Right cardiac atrium (tissue), 5 donors: ENCODE measurements at regions not wholly inside any gene's neighbourhood (a gene's known extent, or its start where the extent isn't known, plus 50 kb on each side); places are given as distances from the start of the nearest gene placed in this dataset.

Experiments
- ATAC-seq, 2 donors: fragments of 200-7000 bp; cut with Tn5 transposase; one replicate each; pipeline versions ENCODE4 v1.8.0 to v1.9.1; 2020; ENCODE audit warnings: moderate library complexity in 2 of 2, mild to moderate bottlenecking in 1 of 2
- DNase-seq, 3 donors: peaks; one replicate each; pipeline ENCODE4 v3.0.0-alpha.2; 2020
- H3K27ac ChIP-seq: one replicate; pipeline ENCODE4 v1.5.1; 2013; ENCODE audit warnings: mild to moderate bottlenecking, low read length, control low read depth, moderate library complexity
- H3K27me3 ChIP-seq: one replicate; pipeline ENCODE4 v1.6.1; 2013; ENCODE audit not compliant: control insufficient read depth, insufficient read depth
- H3K4me1 ChIP-seq: one replicate; pipeline ENCODE4 v1.6.1; 2013; ENCODE audit warnings: low read length; ENCODE audit not compliant: control insufficient read depth, insufficient read depth
- H3K4me3 ChIP-seq: one replicate; pipeline ENCODE4 v1.5.1; 2013; ENCODE audit warnings: low read length, control low read depth
- H3K9me3 ChIP-seq: one replicate; pipeline ENCODE4 v1.6.1; 2013; ENCODE audit warnings: low read length; ENCODE audit not compliant: control insufficient read depth
- WGBS: extraction: QIAGEN DNeasy Blood & Tissue Kit; methylation state at CpG from one replicate; pipeline ENCODE4 v1.1.7; 2013; 5-methylcytosine and 5-hydroxymethylcytosine counted together
- intact Hi-C, 4 donors: fragments of 100-400 bp; cut with DNase I; formaldehyde crosslinking; loops; one replicate each; pipeline versions ENCODE4 v1.11.0 to v1.14.0; 2022 to 2023
- donor health status: healthy with polysubstance abuse.
- donor health status: DM: no; HTN: yes; CAD: no.
- donor health status: DM: no; HTN: no; CAD: no.
- donor health status: DM: no; HTN: yes; CAD: no; lungs with severe emphysema.
- donor health status: DM: yes; HTN: yes; CAD: no.

DNA sequence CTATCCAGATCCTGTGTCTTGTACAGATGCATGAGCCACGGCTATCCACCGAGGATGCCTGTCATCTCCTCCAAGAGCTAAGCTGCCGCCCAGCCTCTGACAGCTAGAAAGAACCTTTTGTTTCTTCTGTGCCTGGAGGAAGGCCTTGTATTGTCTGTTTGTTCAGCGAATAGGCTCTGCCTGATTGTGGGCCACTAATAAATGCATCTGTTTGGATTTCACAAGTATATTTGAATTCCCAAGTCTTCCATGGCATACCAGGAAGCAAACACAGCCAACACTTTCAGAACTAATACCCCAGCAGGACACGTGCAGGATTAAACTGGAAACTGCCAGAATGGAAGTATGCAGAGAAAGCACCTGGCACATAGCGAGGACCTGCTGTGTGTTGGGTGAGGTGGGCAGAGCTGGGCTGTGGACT is 92.7 kb upstream of the NEURL1B start:
- ATAC-seq (no peak), DNase-seq (no peak)
- WGBS, result 55% methylated on average over 6 of the region's 6 CpGs
- intact Hi-C loops, result no loop called here
- H3K4me3 ChIP-seq, result no peak overlapping the region
- H3K27me3 ChIP-seq, result no peaks in the 10 kb centered on the region
- H3K27ac ChIP-seq, result no peak overlapping the region
- H3K9me3 ChIP-seq, result no peaks in the 10 kb centered on the region
- peaks cover 4% of the 10 kb centered on the region for H3K4me1 ChIP-seq

DNA sequence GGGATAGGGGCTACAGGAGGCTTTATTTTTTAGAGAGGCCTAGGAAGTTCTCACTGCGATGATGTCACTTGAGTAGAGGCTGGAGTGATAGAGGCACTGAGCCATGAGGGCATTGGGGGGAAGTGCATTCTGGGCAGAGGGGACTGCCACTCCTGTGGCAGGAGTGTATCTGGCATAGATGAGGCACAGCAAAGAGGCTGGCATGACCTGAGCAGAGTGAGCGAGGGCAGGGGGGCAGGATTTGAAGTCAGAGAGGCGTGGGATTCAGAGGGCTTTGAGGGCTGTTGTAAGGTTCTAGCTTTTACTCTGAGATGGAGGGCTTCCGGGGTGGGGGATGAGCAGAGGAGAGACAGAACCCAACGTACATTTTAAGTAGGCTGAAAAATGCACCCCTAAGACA is 91.9 kb upstream of the SH3PXD2B start:
- no peaks in the 10 kb centered on the region for H3K27me3 ChIP-seq
- WGBS, result 98% methylated on average over 5 of the region's 5 CpGs
- DNase-seq (no peak), ATAC-seq (no peak)
- intact Hi-C loops, result no loop called here
- H3K9me3 ChIP-seq, result no peaks in the 10 kb centered on the region
- H3K4me3 ChIP-seq, result no peak overlapping the region
- no peak overlapping the region for H3K27ac ChIP-seq
- peaks cover 6% of the 10 kb centered on the region for H3K4me1 ChIP-seq

DNA sequence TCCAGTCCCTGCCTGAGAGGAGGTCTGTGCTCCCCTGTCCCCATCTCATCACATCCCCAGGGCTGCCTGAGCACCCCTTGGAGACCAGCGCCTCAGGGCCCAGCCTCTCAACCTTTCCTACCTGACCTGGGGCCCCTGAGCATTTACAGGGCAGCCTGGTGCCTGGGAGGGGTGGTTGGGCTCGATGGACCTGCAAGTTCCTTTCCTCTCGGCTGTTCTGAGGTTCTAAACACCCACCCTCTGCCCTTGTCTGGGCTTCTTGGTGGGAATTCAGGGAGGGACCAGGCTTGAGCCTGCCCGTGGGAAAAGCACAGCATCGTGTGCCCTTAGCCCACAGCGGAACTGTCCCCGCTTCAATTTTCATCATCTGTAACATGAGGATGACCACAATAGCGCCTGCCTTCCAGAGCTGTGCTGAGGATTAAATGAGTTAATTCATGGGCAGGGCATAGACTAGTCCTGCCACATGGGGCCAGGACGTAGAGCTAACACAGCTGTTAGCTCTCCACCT is 91.0 kb upstream of the SH3PXD2B start:
- H3K27ac ChIP-seq, result no peak overlapping the region
- DNase-seq (no peak), ATAC-seq (no peak)
- H3K4me1 ChIP-seq, result peaks cover 4% of the 10 kb centered on the region
- H3K9me3 ChIP-seq, result no peaks in the 10 kb centered on the region
- 87% methylated on average over 9 of the region's 9 CpGs for WGBS
- intact Hi-C loops, result no loop called here
- H3K4me3 ChIP-seq, result no peak overlapping the region
- no peaks in the 10 kb centered on the region for H3K27me3 ChIP-seq

DNA sequence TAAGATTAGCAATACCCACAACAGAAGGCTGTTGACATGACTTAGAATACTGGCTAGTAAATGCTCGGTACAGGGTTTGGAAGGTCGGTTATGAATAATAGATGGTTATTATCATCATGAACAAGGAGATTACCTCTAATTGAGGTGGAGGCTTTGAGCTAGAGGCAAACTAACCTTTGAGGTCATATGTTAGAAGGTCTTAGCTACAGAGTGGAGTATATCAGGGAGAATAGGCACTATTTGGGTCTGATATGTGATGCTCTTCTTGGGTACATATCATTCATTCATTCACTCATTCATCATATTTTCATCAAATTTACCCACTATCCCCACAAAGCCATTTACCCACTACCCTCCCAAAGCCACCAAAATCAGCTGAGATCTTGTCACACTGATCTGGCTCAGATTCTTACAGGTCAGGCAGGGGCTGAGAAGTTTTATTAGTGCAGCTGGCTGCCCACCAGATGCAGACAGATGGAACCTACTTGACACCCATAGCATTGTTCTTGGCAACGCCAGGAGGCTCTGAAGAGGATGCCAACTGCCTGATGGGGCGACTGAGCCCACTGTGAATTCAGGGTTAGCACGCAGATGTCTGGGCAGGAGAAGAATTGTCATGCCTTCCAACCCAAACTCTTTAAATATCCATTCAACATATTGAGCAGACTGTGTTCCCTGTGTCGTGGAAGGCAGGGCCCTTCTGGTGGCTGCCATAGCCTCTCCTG is 90.2 kb upstream of the SH3PXD2B start:
- no peak overlapping the region for H3K4me3 ChIP-seq
- ATAC-seq (no peak), DNase-seq (no peak)
- H3K27me3 ChIP-seq, result no peaks in the 10 kb centered on the region
- no peak overlapping the region for H3K27ac ChIP-seq
- H3K9me3 ChIP-seq, result no peaks in the 10 kb centered on the region
- WGBS, result 63% methylated on average over 6 of the region's 6 CpGs
- intact Hi-C loops, result no loop called here
- peaks cover 3% of the 10 kb centered on the region for H3K4me1 ChIP-seq

DNA sequence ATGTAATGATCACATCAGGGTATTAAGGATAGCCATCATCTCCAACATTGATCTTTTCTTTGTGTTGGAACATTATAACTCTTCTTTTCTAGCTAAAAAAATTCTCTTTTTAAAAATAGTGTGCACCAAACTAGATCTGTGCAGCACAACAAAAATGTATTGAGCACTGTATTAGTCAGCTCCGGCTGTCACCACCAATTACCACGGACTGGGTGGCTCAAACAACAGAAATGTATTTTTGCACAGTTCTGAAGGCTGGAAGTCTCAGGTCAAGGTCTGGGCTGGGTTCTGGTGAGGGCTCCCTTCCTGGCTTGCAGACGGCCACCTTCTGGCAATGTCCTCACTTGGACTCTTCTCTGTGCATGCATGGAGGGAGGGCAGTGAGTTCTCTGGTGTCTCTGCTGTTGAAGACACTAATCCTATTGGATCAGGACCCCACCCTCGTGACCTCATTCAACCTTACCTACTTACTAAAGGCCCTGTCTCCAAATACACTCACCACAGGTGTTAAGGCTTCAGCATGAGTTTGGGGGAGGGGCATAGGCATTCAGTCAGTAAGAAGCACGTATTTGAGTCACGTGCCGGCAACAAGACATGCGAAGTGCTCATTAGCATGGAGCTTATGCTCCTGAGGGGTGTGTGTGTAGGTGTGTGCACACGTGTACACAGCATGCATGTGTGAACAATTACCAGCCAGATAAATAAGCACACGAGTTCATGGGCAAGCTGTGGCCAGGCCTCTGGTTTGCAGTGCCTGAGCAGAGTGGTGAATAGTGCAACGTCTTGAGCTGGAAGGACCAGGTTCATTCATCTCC is 89.4 kb upstream of the SH3PXD2B start:
- Histone ChIP-seq H3K9me3 (no peaks in the 10 kb centered on the region), H3K27ac (no peak overlapping the region), H3K27me3 (no peaks in the 10 kb centered on the region), H3K4me3 (no peak overlapping the region), H3K4me1 (peaks cover 3% of the 10 kb centered on the region)
- ATAC-seq (no peak), DNase-seq (no peak)
- WGBS, result 95% methylated on average over 11 of the region's 11 CpGs
- intact Hi-C loops, result no loop called here

DNA sequence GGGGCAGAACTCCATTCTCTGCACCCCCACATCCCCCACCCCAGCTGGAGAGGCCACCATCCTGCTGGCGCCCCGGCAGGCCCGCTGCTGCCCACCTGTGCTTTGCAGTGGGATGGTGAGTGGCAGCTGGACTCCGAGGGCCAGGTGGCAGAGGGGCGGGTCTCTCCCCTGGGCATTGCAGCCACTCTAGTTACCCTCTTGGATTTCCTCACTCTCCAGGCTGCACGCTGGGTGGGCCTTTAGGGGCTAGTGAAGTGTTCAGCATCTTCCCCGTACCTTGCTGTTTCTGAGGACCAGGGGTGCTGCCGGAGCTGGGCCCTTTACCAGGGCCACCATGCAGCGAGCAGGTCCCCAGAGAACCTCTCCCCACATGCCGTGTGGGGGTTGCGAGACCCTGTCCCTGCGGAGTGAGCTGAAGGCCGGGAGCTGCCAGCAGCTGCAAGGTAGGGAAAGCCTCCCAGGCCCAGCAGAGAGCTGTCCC is 88.4 kb upstream of the SH3PXD2B start:
- intact Hi-C loops, result no loop called here
- WGBS, result 95% methylated on average over 13 of the region's 13 CpGs
- DNase-seq, result peak in 1 of 3 donors; percentile 62

DNA sequence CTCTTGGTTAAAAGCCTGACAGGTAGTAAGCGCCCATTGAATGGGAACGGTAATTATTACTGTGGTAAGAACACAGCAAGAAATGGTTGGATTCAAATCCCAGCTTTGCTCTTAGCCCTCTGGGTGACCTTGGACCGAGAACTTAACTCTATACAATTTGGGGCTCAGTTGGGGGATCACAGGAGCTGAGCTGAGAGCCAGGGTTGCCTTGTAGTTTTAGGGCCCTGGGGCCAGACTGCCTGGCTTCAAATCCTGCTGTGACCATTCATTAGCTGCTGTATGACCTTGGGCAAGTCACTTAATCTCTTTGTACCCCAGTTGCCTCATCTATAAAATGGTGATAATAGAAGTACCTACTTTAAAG is 87.4 kb upstream of the SH3PXD2B start:
- Histone ChIP-seq H3K9me3 (no peaks in the 10 kb centered on the region), H3K4me3 (no peak overlapping the region), H3K27ac (no peak overlapping the region), H3K4me1 (peaks cover 3% of the 10 kb centered on the region), H3K27me3 (no peaks in the 10 kb centered on the region)
- WGBS, result 97% methylated on average over 3 of the region's 3 CpGs
- intact Hi-C loops, result no loop called here
- DNase-seq (no peak), ATAC-seq (no peak)

More for the DNA sequence above, 88.4 kb upstream of the SH3PXD2B start:
- Histone ChIP-seq H3K4me1 (peaks cover 3% of the 10 kb centered on the region), H3K27me3 (no peaks in the 10 kb centered on the region), H3K4me3 (no peak overlapping the region), H3K27ac (no peak overlapping the region), H3K9me3 (no peaks in the 10 kb centered on the region)
- ATAC-seq, result no peak

DNA sequence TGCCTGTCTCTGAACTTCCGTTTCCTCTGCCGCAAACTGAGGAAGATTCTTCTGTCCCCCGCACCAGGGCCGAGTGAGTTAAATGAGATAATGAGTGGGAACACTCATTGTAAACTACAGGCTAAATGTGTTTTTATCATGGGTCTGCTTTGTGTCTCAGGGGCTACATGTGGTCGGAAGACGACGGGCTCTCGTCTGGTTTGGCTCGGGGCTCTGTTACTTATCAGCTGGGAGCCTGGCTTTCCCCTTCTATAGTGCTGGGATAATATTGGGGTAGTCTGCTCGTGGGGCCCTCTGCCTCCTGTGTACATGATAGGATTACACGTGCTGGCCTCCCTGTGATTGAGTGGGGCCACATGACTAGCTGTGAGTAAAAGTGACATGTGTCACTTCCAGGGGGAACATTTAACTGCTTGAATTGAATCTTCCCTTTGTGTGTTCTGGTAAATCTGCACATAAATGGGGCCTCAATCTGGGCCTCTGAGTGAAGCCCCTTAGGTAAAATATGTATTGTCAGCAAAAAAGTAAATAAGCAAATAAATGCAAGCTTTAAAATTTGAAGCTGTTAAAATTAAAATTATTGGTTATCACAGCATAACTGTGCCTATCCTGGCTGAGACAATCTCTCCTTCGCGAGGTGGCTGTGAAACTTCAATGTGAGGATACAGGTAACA is 86.9 kb upstream of the SH3PXD2B start:
- ATAC-seq (peak; percentile 12 to 34), DNase-seq (no peak)
- 31% methylated on average over 13 of the region's 13 CpGs for WGBS
- Histone ChIP-seq H3K4me3 (no peak overlapping the region), H3K9me3 (no peaks in the 10 kb centered on the region), H3K27me3 (no peaks in the 10 kb centered on the region), H3K27ac (no peak overlapping the region), H3K4me1 (peaks cover 3% of the 10 kb centered on the region)
- intact Hi-C loops, result no loop called here

DNA sequence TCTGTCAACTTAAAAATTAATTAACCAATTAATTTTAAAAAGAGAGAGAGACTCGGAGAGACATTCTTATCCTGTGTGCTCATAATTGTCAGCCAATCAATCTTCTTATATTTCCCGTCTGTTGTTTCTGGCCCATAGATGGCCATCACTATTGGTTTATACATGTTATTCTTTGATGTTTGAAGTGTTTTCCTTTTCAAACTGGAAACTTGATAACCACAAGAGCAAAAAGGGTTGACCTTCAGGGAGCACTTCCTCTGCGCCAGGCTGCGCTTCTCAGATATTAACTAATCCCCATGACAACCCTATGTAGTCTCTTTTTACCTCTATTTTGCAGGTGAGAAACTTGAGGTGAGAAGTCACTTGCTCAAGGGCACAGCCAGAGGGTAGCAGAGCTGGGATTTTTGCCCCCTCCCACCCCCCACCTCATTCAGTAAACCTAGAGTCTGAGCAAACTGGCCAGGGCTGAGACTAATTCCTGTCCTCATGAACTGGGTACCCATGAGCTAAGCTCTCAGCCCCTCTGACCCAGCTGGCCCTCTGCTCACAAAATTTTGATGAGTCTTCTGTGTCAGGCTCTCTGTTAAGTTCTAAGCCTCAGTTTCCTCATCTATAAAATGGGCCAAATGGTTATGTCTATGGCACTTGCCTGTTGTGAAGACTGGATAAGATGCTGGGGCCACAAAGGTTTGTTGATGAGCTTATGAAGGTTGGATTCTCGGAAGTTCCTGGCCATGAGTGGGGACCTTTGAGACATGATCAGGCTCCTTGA is 86.0 kb upstream of the SH3PXD2B start:
- 87% methylated on average over 5 of the region's 5 CpGs for WGBS
- H3K4me3 ChIP-seq, result no peak overlapping the region
- intact Hi-C loops, result no loop called here
- DNase-seq (no peak), ATAC-seq (peak in 1 of 2 donors; percentile 50)
- no peaks in the 10 kb centered on the region for H3K27me3 ChIP-seq
- peaks cover 3% of the 10 kb centered on the region for H3K4me1 ChIP-seq
- no peaks in the 10 kb centered on the region for H3K9me3 ChIP-seq
- H3K27ac ChIP-seq, result no peak overlapping the region

DNA sequence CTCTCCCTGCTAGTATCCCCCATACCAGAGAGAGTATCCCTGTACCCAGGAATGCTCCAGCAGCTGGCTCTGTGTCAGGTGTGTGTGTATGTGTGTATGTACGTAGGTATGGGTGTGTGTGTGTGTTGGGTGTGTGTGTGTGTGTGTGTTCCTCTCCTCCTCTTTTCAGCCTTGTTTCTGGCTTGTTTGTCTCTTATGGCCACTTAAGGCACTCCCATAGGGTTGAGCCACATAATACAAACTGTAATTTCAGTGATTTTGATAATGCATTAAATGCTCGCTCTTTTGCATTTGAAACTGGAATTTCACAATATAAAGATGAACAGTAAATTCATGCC is 80.8 kb upstream of the SH3PXD2B start:
- Histone ChIP-seq H3K27me3 (no peaks in the 10 kb centered on the region), H3K4me3 (no peak overlapping the region), H3K4me1 (peaks cover 8% of the 10 kb centered on the region), H3K9me3 (no peaks in the 10 kb centered on the region), H3K27ac (no peak overlapping the region)
- ATAC-seq (no peak), DNase-seq (no peak)
- WGBS, result 87% methylated on average over 2 of the region's 2 CpGs
- intact Hi-C loops, result no loop called here
